Activated CD4-positive, alpha-beta T cell treated with anti-CD3 and anti-CD28 coated beads, Interleukin-2, Interleukin-6, amounts not matched to agents 100 ng/mL and 50 ng/mL, durations not matched to agents 16 hours and 8 hours (primary cell): ENCODE measurements at regions not wholly inside any gene's neighbourhood (a gene's known extent, or its start where the extent isn't known, plus 50 kb on each side); places are given as distances from the start of the nearest gene placed in this dataset.
"Not testable (repeated sequence)": the region's sequence is repeated elsewhere in the genome, so short reads cannot be mapped to it uniquely, and the experiment has no call there.

Source experiments
- DNase-seq: peaks from one replicate; pipeline ENCODE4 v3.0.0-alpha.2; 2020

DNA sequence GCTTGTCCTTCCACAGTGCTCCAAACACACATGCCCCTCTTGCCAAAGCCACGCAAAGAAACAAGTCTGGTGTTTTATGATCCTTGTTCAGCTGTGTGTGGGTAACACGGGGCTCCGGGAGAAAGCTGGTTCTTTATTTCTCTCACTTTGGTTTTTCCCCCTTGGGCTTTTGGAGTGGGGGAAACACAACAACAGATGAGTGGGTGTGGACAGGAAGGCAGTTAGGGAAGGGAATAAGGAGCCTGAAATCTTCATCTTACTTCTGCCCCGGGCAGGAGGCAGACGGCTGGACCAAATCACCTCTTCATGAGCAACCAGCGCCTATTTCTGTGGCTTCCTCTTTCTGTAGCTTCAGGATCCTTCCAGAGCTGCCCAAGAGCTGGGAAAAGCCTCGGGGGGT lies 218.5 kb downstream of the PHETA1 start:
- no peak for DNase-seq

DNA sequence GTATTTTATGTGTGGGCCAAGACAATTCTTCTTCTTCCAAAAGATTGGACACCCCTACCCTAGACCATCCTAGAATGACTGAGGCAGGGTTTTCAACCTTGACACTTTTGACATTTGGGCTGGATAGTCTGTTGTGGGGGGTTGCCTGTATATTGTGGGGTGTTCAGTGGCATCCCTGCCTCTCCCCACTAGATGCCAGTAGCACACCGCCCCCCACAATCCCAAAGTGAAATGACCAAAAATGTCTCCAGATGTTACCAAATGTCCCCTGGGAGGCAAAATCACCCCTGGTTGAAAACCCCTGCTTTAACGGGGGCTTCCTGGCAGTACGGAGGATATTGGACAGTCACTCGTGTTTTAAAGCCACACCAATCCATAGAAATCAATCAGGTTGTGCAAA lies 219.6 kb downstream of the PHETA1 start:
- no peak for DNase-seq

DNA sequence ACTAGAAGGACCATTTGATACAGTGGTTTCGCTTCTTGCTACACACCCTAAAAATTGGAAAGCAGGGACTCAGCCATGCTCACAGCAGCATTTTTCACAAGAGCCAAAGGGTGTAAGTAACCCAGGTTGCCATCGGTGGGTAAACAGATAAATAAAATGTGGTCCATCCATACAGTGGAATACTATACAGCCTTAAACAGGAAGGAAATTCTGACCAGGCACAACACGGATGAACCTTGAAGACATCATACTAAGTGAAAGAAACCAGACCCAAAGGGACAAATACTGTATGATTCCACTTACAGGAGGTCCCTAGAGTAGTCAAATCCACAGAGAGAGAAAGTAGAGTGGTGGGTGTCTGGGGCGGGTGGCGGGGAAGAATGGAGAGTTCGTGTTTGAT lies 220.9 kb downstream of the PHETA1 start:
- DNase-seq, result no peak

DNA sequence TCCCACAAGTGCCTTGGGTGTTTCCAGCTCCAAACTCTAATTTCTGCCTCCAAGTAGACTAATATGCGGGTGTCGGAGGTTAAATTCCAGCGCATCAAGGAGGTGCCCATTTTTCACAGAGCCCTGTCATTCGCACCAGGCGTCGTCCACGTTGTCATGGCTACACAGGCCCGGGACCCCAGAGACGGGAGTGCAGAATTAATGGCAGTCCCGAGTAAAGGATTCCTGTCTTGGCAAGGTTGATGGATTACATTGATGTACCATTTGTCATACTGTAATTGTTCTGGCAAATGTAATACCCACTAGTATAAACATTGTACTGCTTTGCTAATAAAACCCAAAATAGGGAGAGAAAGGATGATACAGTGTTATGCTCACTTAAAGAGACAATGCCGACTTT lies 222.9 kb upstream of the MYL2 start:
- no peak for DNase-seq

DNA sequence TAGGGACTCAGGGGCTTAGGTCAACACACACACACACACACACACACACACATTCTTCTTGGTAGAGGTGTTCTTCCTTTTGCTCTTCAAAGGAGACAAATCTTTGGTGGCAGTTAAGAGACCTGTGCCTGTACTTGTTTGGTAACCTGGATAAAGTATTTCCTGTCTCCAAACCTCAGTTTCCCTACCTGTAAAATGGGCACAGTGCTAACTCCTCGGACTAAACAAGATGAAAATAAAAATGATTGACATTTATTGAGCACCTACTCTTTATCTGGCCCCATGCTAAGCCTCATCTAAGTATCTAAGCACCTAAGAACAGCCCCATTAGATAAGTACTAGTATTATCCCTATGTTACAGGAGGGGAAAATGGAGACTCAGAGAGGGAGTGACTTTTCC lies 220.8 kb upstream of the MYL2 start:
- DNase-seq, result no peak

DNA sequence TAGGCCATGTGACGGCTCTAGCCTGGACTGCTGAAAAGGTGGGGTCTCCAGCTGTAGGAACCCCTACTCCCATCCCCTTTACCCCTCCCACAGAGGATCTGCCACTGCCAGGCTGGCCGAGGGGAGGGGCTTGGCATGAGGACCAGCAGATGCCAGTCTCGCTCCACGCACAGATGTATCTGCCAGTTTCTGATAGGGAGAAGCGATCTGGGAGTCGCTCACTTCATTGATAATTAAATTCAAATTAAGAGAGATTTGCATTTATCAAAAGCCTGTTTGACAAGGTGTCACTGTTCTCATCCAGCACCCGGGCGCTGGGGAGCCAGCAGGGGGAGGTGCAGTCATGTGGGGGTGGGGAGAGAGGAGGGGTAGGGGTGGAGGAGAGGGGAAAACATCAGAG lies 217.6 kb upstream of the MYL2 start:
- DNase-seq, result no peak

DNA sequence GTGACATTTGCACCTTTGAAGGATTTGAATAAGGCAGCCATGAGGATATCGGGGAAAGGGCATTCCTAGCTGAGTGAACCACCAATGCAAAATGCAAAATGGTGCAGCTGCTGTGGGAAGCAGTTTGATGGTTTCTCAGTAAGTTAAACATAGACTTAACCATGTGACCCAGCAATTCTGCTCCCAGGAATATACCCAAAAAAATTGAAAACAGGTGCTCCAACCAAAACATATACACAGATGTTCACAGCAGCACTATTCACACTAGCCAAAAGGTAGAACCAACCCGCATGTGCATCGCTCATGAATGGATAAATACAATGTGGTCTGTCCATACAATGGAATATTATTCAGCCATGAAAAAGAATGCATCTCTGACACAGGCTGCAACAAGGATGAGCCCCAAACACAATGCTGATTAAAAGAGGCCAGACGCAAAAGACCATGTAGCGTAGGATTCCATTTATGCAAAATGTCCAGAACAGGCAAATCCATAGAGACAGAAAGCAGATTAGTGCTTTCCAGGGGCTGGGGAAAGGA lies 215.0 kb upstream of the MYL2 start:
- DNase-seq, result no peak

DNA sequence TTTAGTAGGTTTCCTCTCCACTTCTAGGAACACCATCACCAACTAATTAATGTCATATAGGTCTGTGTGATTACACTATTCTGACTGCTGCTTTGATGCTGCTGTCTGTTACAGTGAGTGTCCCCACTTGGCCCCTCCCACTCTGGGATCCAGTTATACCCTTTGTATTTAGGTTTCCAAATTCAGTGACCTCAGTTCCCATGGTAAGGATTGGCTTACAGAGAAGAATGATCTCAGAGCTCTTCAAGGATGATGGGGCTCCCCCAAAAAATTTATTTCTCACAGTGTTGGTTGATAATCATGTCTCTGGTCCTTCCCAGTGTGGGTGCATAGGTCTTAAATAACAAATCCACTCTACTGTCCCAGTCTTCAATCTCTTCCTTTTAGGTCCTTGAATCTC lies 210.0 kb upstream of the MYL2 start:
- no peak for DNase-seq

DNA sequence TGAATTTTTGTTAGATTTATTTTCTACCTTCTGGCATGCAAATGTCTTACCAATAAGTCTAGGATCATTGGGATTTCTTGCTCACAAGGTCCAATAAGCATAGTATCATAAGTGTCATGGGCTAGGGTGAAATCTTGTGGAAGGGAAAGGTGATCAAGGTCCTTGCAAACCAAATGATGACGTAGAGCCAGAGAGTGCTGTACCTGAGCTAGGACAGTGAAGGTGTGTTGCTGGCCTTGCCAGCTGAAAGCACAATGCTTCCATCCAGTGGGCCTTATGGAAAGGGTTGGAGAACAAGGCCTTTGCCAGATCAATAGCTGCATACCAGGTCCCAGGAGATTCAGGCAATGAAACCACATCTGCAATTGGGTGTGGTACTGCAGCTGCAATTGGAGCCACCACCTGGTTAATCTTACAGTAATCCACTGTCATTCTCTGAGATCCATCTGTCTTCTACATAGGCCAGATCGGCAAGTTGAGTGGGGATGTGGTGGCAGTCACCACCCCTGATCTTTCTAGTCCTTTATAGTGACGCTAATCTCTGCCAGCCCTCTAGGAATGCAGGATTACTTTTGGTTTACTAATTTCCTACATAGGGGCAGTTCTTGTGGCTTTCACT lies 208.9 kb upstream of the MYL2 start:
- DNase-seq, result no peak

DNA sequence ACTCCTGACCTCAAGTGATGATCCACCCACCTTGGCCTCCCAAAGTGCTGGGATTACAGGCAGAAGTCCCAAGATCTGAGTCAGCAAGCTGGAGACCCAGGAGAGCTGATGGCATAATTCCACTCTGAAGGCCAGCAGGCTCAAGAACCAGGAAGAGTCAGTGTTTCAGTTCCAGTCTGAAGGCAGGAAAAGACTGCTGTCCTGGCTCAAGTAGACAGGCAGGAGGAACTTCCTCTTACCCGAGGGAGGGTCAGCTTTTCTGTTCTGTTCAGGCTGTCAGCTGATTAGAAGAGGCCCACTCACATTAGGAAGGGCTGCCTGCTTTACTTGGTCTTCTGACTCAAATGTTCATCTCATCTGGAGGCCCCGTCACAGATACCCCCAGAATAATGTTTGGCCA lies 206.0 kb upstream of the MYL2 start:
- no peak for DNase-seq

DNA sequence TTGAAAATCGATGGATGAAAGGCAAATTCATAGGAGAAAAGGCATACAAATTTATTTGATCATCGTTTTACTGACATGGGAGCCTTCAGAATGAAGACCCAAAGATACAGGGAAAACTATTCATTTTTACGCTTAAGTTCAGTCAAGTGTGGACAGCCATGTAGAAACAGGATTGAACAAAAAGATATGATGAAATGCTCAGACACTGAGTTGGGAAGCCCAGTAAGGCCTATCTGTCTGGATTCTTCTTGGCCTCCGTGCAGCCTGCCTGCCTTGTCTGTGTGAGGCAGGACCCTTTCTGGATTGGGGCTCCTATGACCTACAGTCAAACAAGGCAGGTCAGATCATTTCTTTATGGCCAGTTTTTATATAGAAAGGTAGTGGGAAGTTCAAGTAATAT lies 203.8 kb upstream of the MYL2 start:
- DNase-seq, result no peak

DNA sequence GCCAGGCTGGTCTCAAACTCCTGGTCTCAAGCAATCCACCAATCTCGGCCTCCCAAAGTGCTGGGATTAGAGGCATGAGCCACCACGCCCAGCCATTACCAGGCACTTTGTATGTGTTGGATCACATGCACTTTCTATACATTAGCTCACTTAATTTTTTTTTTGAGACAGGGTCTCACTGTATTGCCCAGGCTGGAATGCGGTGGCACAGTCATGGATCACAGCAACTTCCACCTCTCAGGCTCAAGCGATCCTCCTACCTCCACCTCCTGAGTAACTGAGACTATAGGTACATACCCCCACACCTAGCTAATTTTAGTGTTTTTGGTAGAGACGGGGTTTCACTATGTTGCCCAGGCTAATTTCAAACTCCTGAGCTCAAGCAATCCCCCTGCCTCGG lies 203.0 kb upstream of the MYL2 start:
- DNase-seq, result no peak

DNA sequence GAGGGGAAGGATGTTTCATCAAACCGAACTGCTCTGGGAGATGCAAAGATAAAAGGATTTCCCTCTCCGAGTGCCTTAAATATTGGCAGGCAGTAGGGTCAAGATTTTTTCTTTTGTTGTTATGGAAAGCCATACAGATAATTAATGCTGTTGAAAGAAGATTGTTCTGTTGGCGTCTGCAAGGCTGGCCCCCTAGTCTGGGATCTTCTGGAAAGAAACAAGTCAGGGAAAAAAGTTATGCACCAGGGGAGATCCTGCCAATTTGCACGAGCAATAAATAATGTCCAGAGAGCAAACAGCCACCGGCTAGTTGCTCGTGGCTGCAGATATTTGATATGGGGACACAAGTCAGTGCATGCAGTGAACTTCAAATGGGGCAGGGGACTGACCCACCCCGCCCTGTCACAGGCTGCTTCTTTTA lies 202.1 kb upstream of the MYL2 start:
- no peak for DNase-seq

DNA sequence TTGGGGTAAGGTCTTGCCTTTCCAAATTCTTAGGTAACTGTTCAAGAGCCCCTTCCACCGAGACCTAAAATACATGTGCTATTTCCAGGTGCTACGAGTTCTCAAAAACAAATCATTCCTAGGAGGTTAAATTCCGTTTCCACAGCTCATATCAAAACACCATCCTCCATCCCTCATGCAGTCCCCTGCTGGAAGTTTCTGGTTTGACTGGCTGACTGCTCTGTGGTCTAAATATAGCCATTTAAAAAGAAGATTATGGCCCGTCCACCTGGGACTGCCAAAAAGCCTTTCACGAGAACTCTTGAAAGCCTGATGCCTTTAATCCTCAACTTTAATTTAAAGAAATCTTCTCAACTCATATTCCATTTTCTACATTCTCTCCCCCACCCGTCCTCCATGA lies 201.5 kb upstream of the MYL2 start:
- no peak for DNase-seq

DNA sequence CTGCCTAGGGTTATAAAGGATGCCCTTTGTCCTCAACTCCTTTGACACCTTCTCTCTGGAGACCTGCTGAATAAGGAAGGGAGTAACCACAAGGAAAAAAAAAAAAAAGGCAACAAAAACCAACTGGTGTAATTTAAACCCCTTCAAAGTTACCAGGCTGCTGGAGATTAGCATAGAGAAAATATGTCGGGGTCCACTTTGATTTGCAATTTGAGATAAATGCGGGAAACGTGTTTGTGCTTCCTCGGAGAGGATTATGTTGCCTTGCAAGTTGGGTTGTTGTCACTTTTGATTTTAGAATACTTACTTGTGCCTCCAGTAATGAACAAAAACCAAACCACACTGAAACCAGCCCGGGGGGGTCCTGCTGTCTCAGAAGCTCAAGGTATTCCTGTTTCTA lies 200.2 kb upstream of the MYL2 start:
- no peak for DNase-seq

DNA sequence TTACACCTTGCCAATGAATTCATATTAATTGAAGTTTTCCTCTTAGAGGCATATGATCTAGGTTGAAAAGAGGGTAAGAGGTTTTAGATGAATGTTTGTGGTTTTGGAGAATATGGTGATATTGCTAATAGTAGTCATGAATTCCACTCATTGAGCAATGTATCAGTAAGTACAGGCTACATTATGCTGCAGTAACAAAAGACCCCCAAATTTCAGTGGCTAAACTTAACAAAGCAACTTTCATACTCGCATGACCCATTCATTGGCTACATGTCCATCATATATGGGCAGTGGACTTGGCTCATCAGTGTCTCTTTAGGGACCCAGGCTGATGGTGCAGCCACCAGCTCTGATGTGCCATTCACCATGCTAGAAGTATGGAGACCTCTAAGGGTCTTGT lies 196.6 kb upstream of the MYL2 start:
- no peak for DNase-seq

DNA sequence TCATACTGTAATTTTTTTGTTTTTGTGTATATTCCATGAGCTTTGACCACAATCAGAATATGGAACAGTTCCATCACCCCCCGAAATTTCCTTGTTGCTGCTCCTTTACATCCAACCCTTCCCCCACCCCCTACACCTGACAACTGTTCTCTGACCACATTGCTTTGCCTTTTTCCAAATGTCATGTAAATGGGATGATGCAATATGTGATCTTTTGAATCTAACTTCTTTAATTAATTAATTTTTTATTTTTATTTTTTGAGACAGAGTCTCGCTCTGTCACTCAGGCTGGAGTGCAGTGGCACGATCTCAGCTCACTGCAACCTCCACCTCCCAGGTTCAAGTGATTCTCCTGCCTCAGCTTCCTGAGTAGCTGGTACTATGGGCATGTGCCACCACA lies 192.9 kb upstream of the MYL2 start:
- not testable (repeated sequence) for DNase-seq

DNA sequence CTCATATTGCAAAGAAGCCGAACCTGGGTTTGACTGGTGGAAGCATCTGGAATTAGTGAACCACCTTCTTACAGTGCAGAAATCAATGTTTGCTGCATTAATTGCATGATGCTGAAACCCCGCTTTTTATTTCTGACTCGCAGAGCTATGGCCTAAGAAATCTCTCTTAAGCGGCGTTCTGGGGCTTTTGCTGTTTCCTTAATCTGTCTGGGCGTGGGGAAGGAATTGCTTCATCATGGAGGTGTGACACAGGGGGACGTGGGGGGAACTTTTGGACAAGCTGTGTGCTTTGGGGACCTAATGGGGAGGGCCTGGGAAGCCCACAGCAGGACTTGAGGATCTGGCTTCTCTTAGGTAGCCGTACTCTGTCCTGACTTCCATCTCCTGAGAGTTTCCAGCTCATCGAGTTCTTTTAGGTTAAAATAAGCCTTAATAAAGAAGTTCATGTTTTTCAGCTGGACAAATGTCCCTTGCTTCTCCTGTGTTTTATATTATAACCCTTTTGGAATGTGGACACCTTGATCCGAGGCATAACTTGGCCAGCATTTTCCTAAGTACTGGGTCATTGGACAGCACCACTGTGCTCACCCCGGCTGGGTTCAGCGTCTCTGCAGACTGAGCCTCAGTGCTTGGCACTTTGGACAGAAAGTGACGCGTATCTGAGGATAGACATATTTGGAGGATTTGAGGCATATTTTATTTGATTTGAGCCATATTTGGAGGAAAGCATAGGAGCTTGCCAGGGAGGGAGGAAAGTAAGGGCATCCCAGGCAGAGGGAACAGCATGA lies 192.1 kb upstream of the MYL2 start:
- DNase-seq, result no peak

DNA sequence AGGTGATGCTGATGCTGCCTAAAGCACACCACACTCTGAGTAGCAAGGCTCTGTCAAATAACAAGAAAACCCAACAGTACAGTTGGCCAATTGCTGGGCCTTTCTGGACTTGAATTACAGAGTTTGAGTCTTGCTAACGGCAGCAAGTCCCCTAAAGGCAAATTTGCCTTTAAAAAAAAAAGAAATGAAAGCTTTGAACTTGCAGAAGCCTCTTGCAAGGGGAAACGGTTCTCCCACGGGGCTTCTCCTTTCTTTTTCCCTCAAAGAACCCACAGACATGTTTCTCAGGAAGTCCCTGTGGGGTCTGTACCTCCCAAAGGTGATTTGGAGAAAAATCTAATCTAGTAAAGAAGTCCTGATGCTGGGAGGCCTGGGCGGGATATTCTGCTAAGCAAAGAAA lies 191.3 kb upstream of the MYL2 start:
- DNase-seq, result no peak

DNA sequence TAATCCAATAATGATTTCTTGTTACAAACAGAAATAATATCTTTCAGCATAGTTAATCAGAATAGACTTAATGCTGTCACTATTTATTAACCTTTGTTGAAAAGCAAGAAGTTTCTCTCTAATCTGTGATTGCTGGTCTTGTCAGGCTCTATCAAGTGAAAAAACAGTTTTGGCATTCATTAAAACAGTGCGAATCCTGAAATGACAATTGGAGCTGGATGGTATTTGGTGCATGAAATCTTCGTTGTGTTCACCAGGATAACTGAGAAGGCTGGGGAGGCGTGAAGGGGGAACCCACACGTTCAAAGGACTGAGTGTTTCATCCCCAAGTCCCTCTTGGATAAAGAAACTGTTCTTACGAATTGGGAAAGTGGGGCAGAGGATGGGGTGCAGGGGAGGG lies 190.2 kb upstream of the MYL2 start:
- DNase-seq, result no peak

DNA sequence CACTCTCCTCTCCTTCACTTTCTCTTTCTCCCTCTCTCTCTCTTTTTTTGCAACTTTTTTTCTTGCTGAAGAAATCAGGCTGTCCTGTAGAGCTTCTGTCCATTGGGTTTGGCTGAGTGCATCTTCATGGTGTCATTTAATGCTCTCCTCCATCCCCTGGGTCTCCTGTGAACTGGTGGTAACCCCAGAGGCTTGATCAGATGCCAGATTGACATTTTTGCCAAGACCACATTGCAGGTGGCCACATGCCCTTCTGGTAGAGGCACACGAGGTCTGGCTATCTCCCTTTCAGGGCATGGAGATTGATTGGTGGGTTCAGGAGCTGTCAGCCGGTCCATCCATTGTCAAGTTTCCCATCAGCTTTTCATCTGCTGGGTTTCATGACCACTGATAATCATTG lies 188.3 kb upstream of the MYL2 start:
- no peak for DNase-seq

DNA sequence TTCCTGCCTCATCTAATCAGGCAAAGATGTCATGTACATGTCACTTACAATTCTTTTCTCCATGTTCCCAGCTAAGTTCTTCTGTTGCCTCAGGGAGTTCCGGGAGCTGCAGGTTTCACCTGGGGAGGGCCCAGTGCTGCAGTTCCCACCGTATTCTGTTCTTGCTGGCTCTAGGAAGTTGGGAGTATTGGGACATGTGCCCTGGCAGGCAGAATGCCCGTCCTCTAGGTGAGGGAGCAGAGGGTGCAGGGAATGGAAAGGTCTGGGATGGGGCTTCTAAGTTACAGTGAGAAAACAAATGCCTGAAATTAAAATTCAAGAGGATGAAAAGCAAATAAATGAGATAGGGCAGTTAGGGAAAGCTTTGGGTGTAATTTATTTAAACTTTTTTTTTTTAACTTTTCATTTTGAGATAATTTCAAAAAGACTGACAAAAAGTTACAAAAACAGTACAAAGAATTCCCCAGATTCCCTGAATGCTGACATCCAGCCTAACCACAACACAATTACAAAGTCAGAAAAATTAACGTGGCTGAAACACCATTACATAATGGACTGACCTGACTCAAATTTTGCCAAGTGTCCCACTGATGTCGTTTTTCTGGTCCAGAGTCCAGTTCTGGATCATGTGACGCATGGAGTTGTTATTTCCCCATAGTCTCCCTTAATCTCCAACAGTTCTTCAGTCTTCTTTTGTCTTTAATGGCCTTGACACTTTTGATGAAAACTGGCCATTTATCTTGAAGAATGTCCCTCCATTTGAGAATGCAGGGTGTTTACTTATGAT lies 187.2 kb upstream of the MYL2 start:
- DNase-seq, result no peak

DNA sequence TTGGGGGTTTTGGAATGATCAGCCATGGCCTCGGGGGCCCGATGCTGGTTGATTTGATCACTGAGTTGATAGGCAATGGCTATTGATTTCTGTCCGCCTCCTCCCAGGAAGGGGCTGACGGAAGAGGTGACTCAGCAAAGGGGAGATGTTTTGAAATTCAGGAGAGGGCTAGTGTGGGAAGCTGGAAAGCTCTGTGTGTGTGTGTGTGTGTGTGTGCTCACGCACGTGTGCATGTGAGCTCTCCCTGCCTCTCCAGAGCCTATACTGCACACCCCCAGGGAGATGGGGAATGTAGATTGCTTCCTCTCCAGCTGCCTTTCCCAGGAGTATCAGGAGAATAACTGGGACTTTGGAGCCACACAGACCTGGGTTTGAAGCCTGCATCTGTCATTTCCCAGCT lies 184.9 kb upstream of the MYL2 start:
- no peak for DNase-seq

DNA sequence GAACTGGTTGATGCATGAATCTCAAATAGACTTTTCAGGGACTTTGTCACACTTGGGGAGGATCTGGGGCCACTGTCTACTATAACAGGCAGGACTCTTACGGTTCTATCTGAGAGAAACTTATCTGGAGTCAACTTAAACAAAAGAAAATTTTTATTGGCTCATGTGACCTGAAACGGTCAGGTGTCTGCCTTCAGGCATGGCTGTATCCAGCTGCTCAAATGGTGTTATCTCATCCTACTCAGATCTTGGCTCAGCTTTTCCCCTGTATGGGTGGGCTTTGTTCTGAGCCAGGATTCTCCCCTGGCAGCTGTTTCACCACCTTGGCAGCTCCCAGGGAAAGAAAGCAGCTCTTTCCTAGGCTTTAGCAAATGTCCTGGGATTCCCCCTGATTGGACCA lies 183.2 kb upstream of the MYL2 start:
- DNase-seq, result no peak
